Muscle of arm (tissue), 1 donor: ENCODE measurements at regions not wholly inside any gene's neighbourhood (a gene's known extent, or its start where the extent isn't known, plus 50 kb on each side); places are given as distances from the start of the nearest gene placed in this dataset.
"Not testable (repeated sequence)": the region's sequence is repeated elsewhere in the genome, so short reads cannot be mapped to it uniquely, and the experiment has no call there.

ENCODE experiments used
- DNase-seq: peaks from one replicate; pipeline ENCODE4 v3.0.0-alpha.2; 2013

DNA sequence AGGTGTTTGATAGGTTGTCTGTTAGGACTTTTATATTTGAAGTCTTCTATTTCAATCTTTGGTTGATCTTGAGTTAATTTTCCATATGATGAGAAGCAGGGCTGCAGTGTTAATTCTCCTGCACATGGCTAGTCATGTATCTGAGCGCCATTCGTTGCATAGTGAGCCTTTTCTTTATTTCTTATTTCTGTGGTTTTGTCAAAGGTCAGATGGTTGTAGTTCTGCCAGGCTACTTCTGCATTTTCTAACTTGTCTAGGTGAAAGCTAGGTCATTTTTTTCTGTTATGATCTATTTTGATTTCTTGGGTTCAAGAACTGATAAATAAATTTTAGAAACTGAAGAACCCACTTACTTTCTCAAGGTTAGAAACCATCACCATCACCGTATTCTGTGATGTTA lies 56.7 kb downstream of the CCDC74A start:
- DNase-seq: no peak

DNA sequence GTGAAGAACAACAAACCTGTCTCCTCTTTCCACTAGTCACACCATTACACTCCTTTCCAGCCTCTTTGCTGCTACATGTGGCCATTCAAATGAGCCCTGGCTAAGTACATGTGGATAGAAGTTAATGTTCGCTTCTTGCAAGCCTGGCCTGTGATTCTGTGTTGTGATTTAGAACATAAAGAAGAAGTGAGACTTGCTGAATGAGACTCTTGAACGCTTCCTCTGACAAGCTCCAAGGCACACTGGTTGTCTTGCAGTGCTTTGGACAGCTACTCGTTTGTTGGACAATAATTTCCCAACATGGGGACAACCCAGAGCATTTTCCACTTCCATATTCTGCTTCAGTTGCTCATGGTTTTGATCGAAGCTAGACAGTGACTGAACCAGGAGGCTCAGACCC lies 57.3 kb downstream of the CCDC74A start:
- no peak for DNase-seq

DNA sequence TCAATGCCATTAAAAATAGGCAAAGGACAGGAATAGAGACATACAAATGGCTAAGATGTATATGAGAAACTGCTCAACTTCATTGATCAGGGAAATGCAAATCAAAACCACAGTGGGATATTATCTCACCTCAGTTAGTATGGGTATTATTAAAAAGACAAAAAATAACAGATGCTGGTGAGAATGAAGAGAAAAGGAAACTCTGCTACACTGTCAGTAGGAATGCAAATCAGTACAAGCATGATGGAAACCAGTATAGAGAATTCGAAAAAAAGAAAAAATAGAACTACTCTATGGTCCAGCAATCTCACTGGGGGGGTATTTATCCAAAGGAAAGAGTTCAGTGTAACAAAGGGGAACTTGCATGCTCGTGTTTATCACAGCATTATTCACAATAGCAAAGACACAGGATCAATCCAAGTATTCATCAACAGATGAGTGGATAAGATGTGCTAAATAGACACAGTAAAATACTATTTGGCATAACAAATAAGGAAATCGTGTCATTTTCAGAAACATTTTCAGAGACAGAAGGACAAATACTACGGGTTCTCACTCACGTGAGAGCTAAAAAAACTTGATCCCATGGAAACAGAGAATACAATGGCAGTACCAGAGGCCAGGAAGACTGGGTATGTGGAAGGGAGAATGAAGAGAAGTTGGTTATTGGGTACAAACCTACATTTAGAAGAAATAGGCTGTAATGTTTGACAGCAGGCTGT lies 60.6 kb downstream of the CCDC74A start:
- no peak for DNase-seq

DNA sequence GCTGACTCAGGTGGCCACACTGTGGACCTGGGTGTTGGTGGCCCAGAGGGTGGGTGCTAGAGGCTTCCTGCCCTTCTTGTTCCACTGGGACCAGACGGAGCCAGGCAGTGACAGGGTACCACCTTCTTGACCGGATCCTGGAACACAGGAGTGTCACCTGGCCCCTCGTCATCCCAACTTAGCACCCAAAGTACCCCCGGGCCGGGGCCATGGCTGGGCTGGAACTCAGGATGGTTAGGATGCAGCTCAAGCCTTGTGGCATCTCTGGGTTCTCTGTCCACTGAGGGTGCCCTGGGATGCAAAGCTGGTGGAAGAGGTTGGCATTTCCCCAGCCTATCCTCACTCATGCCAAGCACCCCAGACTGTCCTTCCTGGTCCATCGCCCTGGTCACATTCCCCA lies 61.4 kb downstream of the CCDC74A start:
- DNase-seq: not testable (repeated sequence)

DNA sequence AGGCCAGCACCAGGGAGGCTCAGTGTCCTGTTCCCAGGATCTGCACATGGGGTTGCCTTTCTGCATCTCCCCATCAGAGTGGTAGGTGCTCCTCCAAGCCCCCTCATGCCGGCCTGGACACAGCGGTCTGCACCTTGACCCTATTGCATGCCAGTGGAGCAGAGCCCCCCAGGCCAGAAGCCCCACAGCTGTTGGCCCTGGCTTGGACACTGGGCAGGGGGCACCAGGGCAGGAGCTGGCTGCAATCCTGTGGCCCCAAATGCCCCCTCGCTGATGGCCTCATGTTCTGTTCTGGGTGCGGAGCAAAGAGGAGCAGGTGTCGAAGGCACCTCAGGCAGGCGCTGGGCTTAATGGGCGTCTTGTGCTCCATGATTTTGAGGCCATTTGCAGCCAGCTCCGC lies 62.7 kb downstream of the CCDC74A start:
- no peak for DNase-seq

DNA sequence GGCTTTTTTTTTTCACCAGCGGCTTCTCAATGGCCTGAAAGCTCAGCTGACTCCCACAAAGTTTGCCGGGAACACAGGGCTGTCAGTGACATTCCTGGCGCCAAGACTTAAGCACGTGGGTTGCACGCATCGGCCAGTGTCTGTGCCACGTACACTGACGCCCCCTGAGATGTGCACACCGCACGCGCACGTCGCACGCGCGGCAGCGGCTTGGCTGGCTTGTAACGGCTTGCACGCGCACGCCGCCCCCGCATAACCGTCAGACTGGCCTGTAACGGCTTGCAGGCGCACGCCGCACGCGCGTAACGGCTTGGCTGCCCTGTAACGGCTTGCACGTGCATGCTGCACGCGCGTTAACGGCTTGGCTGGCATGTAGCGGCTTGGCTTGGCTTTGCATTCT lies 63.2 kb downstream of the CCDC74A start:
- DNase-seq: no peak

DNA sequence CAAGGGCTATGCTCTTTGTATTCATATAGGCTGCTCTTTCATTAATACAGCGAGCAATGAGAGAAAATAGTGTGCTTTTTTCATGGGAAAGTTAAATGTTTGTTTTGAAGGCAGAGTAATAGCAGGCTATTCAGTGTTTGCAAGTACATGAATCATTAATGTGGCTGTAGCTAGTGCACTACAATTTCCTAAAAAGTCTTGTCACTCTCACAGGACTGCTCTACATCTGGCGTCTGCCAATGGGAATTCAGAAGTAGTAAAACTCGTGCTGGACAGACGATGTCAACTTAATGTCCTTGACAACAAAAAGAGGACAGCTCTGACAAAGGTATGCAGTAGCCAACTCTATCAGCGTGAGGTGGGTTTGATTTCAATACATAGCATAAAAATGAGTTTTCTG lies 68.9 kb downstream of the CCDC74A start:
- not testable (repeated sequence) for DNase-seq

DNA sequence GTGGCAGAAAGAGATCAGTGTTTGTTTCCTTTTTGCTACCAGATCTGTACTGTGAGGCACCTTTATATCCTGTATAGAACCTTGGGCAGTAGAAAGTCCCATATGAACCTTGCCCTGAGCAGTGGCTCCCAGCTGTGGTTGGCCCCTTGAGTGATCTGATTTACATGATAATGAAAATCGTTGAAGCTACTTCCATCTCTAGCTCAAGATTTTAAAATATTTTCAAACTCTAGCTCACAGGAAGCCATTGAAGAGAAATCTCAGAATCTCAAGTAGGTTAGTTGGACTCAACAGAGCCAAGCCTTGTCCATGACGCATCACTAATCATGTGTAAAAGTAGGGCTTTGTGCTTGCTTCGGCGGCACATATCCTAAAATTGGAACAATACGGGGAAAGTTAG lies 74.8 kb downstream of the CCDC74A start:
- not testable (repeated sequence) for DNase-seq

DNA sequence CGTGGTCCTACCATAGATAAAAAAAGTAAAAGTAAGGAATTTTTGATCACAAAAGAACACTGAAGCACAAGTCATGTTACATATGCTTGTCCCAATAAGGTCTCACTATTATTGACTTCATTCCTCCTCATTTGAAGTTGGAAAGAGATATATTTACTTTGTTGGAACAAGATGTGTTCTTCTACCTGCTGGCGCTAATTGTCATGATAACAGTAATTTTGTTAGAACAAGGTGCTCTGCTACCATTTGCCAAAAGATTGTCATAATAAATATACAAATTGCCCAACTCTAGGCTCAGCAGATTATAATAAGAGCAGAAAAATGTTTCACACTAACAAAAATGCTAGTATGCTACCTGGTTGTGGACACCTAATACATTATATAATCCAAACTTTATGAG lies 77.0 kb downstream of the CCDC74A start:
- DNase-seq: not testable (repeated sequence)

DNA sequence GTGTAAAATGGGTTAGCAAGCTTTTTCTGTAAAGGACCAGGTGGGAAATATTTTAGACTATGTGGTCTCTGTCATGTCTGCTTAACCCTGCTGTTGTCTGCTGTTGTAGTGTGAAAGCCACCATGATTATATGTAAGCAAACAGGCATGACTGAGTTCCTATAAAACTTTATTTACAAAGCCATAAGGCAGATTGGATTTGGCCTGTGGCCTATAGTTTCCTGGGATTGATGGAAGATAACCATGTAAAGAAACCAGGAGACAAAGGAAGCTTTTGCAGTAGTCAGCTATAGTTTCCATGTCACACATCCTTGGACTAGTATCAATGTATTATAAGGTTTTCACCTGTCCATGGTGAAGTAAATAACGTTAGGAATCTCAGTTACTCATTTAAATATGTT lies 78.7 kb downstream of the CCDC74A start:
- not testable (repeated sequence) for DNase-seq

DNA sequence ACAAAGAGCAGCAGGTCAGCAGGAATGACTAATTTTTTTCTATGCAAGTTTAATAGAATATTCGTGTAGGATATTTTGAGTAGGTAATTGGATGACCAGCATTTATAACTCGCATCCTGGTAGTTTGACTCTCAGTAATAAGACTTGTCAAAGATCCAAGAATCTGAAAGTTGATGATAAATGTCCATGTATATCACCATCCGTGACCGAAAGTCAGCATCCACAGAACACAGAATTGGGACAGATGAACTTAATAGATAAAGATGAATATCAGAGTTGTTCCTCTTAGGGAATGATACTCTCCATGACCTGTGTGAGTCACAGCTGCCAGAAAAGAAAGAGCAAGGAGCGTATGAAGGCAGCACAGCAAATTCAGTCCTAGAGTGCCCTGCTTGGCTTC lies 79.4 kb downstream of the CCDC74A start:
- DNase-seq: not testable (repeated sequence)

DNA sequence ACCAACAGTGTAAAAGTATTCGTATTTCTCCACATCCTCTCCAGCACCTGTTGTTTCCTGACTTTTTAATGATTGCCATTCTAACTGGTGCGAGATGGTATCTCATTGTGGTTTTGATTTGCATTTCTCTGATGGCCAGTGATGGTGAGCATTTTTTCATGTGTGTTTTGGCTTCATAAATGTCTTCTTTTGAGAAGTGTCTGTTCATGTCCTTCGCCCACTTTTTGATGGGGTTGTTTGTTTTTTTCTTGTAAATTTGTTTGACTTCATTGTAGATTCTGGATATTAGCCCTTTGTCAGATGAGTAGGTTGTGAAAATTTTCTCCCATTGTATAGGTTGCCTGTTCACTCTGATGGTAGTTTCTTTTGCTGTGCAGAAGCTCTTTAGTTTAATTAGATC lies 86.9 kb downstream of the CCDC74A start:
- not testable (repeated sequence) for DNase-seq

DNA sequence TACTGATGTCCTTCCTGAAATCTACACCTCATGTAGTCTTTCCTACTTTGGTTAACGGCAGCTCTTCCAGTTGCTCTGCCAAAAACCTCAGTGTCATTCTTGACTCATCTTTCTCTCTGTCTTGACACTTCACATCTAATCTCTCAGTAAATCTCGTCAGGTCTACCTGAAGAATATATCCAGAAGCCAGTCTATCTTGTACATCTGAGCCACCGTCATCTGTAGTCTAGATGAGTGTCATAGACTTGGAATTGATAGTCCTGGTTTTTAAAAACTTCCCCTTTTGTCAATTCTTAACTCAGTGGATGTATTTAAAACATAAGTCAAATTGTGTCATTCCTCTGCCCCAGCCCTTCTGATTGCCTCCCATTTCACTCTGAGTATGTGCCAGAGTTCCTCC lies 90.6 kb downstream of the CCDC74A start:
- not testable (repeated sequence) for DNase-seq

DNA sequence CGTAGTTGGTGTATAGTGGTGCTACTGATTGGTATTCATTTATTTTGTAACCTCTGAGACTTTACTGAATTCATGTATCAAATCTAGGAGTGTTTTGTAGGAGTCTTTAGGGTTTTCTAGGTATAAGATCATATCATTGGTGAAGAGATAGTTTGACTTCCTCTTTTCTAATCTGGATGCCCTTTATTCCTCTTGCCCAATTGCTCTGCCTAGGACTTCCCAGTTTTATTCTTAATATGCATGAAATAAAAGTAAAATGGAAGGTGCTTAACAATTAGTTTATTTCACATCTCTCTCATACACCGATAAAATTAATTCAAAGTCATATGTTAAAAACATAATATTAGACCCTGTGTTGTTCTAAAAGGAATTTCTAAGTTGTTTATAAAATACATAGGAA lies 95.2 kb downstream of the CCDC74A start:
- not testable (repeated sequence) for DNase-seq

DNA sequence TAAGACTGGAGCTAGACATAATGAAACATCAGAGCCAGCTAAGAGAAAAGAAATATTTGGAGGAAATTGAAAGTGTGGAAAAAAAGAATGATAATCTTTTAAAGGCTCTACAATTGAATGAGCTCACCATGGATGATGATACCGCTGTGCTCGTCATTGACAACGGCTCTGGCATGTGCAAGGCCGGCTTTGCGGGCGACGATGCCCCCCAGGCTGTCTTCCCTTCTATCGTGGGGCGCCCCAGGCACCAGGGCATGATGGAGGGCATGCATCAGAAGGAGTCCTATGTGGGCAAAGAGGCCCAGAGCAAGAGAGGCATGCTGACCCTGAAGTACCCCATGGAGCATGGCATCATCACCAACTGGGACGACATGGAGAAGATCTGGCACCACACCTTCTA lies 98.3 kb downstream of the CCDC74A start:
- DNase-seq: not testable (repeated sequence)

DNA sequence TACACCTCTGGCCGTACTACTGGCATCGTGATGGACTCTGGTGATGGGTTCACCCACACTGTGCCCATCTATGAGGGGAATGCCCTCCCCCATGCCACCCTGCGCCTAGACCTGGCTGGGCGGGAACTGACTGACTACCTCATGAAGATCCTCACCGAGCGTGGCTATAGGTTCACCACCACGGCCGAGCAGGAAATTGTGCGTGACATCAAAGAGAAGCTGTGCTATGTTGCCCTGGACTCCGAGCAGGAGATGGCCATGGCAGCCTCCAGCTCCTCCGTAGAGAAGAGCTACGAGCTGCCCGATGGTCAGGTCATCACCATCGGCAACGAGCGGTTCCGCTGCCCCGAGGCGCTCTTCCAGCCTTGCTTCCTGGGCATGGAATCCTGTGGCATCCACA lies 98.9 kb downstream of the CCDC74A start:
- DNase-seq: not testable (repeated sequence)

DNA sequence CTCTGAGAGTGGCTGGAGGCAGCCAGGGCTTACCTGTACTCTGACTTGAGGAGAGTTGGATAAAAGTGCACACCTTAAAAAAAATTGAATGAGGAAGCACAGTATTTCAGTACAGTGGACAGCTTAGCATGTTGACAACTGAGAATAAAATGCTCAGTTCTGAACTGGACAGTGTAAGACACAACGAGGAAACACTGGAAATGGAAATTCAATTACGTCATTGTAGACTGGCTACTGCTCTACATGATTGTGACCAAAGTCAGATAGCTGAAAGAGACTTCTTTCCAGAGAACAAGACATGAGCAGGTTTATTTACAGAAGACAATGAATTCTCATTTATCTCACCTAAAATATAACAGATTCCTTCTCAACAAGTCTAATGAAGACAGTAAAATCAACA lies 100.1 kb downstream of the CCDC74A start:
- DNase-seq: not testable (repeated sequence)

DNA sequence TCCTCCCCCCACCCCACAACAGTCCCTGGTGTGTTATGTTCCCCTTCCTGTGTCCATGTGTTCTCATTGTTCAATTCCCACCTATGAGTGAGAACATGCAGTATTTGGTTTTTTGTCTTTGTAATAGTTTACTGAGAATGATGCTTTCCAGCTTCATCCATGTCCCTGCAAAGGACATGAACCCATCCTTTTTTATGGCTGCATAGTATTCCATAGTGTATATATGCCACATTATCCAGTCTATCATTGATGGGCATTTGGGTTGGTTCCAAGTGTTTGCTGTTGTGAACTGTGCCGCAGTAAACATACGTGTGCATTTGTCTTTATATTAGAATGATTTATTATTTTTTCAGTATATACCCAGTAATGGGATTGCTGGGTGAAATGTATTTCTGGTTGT lies 104.0 kb downstream of the CCDC74A start:
- DNase-seq: not testable (repeated sequence)

DNA sequence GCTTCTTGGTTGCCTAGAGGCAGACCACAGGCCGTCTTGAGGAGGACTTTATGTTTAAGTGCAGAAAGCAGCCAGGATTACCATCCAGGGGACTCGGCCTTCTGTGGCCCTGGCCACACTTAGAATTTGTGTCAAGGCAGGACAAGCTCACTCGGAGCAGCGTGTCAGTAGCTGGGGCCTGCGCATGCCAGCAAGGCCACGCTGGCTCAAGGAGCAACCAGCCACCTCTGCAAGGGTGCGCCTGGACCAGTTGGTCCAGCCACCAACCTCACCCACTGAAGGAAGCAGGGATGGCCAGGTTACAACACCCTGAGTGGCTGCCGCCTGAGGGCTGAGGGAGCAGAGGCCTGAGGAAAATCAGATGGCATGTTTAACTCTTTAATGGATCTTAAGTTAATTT lies 105.7 kb downstream of the CCDC74A start:
- not testable (repeated sequence) for DNase-seq

DNA sequence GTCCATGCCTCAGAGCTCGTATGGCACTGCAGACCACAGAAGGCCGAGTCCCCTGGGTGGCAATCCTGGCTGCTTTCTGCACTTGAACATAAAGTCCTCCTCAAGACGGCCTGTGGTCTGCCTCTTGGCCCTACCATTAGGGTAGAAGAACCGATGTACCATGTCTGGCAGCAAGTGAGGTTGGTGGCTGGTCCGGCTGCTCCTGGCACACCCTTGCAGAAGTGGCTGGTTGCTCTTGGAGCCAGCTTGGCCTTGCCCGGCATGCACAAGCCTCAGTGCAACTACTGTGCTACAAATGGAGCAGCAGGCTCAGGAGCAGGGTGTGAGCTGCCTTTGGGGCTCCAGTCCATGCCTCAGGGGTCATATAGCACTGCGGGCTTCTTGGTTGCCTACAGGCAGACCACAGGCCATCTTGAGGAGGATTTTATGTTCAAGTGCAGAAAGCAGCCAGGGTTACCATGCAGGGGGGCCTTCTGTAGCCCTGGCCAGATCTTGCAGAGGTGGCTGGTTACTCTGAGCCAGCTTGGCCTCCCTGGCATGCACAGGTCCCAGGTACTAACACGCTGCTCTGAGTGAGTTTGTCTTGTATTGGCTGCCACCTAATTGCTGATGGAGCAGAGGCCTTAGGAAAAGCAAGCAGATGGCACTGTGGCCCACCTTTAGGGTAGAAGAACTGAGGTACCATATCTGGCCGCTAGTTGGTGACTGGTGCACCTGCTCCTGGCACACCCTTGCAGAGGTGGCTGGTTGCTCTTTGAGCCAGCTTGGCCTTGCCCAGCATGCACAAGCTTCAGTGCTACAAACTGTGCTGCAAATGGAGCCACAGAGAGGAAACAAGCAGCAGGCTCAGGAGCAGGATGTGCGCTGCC lies 106.4 kb downstream of the CCDC74A start:
- DNase-seq: not testable (repeated sequence)

DNA sequence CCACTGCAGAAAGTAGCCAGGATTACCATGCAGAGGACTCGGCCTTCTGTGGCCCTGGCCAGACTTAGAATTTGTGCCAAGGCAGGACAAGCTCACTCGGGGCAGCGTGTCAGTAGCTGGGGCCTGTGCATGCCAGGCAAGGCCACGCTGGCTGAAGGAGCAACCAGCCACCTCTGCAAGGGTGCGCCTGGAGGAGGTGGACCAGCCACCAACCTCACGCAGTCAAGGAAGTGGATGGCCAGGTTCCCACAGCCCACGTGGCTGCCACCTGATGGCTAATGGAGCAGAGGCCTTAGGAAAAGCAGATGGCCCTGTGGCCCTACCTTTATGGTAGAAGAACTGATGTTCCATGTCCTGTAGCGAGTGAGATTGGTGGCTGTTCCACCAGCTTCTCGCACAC lies 107.9 kb downstream of the CCDC74A start:
- DNase-seq: no peak

DNA sequence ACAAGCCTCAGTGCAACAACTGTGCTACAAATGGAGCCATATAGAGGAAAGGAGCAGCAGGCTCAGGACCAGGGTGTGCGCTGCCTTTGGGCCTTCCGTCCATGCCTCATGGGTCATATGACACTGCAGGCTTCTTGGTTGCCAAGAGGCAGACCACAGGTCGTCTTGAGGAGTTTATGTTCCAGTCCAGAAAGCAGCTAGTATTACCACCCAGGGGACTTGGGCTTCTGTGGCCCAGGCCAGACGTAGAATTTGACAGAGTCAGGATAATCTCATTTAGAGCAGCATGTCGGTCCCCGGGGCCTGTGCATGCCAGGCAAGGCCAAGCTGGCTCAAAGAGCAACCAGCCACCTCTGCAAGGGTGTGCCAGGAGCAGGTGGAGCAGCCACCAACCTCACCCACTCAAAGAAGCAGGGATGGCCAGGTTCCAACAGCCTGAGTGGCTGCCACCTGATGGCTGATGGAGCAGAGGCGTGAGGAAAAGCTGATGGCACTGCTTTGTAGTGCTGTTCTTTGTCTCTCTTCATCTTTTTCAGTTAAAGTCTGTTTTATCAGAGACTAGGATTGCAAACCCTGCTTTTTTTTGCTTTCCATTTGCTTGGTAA lies 109.1 kb downstream of the CCDC74A start:
- not testable (repeated sequence) for DNase-seq
